ENCODE measurements at regions not wholly inside any gene's neighbourhood (a gene's known extent, or its start where the extent isn't known, plus 50 kb on each side); places are given as distances from the start of the nearest gene placed in this dataset.

DNA sequence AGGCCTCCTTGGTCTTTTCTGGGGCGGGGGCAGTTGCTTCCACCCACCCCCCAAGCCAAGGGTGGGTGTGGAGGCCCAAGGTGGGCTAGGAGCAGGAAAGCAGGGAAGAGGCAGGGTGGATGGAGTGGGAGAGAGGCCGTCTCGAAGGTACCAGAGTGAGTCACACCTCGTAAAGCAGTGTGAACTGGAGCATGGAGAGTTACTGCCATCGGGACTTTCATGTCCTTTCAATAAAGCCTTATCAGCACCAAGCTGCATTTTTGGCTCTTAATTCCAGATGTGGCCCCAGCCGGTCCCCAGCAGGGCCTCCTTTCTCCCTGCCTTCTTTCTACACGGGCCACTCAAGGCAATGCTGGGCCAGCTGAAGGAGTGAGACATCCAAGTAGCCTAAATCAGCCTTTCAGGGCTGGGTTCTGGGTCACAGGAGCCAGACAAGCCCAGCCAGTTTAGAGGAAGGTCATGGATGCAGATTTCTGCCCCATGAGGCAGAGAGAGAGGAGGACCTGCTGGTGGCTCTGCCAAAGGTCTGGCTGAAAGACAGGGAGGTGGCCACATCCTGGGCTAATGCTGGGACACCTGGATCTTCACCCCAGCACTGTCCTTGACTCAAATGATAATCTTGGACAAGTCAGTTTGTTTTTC, 59.0 kb upstream of the CD82 start:
- Histone ChIP-seq H3K4me1 (no peaks in the 10 kb centered on the region), H3K36me3 (no peaks in the 10 kb centered on the region)
- TF ChIP-seq CTCF (IDR thresholded peaks at IDR 0.05): no peak

DNA sequence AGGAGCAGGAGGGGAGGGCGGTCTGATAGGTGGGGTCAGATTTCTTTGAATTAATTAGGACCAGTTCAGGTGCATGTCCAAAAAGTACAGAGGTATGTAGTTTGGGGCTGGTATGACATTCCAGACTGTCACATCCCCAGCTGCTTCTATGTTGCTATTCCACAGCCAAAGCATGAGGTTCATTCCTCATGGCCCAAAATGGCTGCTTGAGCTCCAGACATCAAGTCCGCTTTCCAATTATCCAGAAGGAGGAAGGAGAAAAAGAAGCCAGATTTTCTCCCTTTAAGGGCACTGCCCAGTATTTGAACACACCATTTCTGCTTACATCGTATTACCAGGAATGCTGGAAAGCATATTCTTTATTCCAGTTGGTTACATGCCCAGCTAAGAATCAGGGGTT, 58.0 kb upstream of the CD82 start:
- Histone ChIP-seq H3K4me3 (no peak overlapping the region), H3K27ac (no peak overlapping the region), H3K27me3 (no peaks in the 10 kb centered on the region), H3K36me3 (no peaks in the 10 kb centered on the region), H3K9me3 (peaks cover 0 to 6% of the 10 kb centered on the region in 2 donors), H3K4me1 (no peaks in the 10 kb centered on the region)
- TF ChIP-seq CTCF (IDR thresholded peaks at IDR 0.05): no peak
- no peak for DNase-seq (ENCODE audit: low spot score)

More for the DNA sequence above, 59.0 kb upstream of the CD82 start:
- Histone ChIP-seq H3K27ac (no peak overlapping the region), H3K27me3 (no peaks in the 10 kb centered on the region), H3K4me3 (no peak overlapping the region), H3K9me3 (peaks cover 0 to 6% of the 10 kb centered on the region in 2 donors)
- DNase-seq (ENCODE audit: low spot score): no peak

- Histone ChIP-seq H3K36me3 (no peaks in the 10 kb centered on the region), H3K9me3 (peaks cover 0 to 6% of the 10 kb centered on the region in 2 donors), H3K27me3 (no peaks in the 10 kb centered on the region), H3K4me3 (no peak overlapping the region), H3K27ac (no peak overlapping the region), H3K4me1 (no peaks in the 10 kb centered on the region)
- TF ChIP-seq CTCF (IDR thresholded peaks at IDR 0.05): no peak
- DNase-seq (ENCODE audit: low spot score): no peak
Observed at GRCh38 chr11:44507896-44508445, 57.5 kb upstream of the CD82 start.

GRCh38 chr11:44509296-44509695, 56.2 kb upstream of the CD82 start:
- TF ChIP-seq CTCF (IDR thresholded peaks at IDR 0.05): no peak
- no peak overlapping the region for H3K27ac ChIP-seq
- no peak overlapping the region for H3K4me3 ChIP-seq
- DNase-seq (ENCODE audit: low spot score): no peak
- no peaks in the 10 kb centered on the region for H3K4me1 ChIP-seq
- no peaks in the 10 kb centered on the region for H3K36me3 ChIP-seq
- H3K27me3 ChIP-seq: no peaks in the 10 kb centered on the region
- H3K9me3 ChIP-seq: peaks cover 0 to 6% of the 10 kb centered on the region in 2 donors

- no peaks in the 10 kb centered on the region for H3K36me3 ChIP-seq
- no peaks in the 10 kb centered on the region for H3K4me1 ChIP-seq
- no peak for TF ChIP-seq CTCF (IDR thresholded peaks at IDR 0.05)
- no peaks in the 10 kb centered on the region for H3K27me3 ChIP-seq
- H3K4me3 ChIP-seq: no peak overlapping the region
- no peak for DNase-seq (ENCODE audit: low spot score)
- H3K9me3 ChIP-seq: peaks cover 0 to 6% of the 10 kb centered on the region in 2 donors
- H3K27ac ChIP-seq: no peak overlapping the region
Observed at GRCh38 chr11:44510372-44510771, 55.1 kb upstream of the CD82 start.

- H3K36me3 ChIP-seq: no peaks in the 10 kb centered on the region
- no peaks in the 10 kb centered on the region for H3K9me3 ChIP-seq
- H3K27me3 ChIP-seq: no peaks in the 10 kb centered on the region
- no peak for TF ChIP-seq CTCF (IDR thresholded peaks at IDR 0.05)
- no peak for DNase-seq (ENCODE audit: low spot score)
- H3K4me3 ChIP-seq: no peak overlapping the region
- H3K4me1 ChIP-seq: no peaks in the 10 kb centered on the region
- no peak overlapping the region for H3K27ac ChIP-seq
Observed at GRCh38 chr11:44512818-44513217, 52.6 kb upstream of the CD82 start.
